ENCODE measurements at regions not wholly inside any gene's neighbourhood (a gene's known extent, or its start where the extent isn't known, plus 50 kb on each side); places are given as distances from the start of the nearest gene placed in this dataset.
"Not testable (repeated sequence)": the region's sequence is repeated elsewhere in the genome, so short reads cannot be mapped to it uniquely, and the experiment has no call there.

- ATAC-seq (no peak), DNase-seq (no peak)
- TF ChIP-seq CTCF (IDR thresholded peaks at IDR 0.05), result no peak
- Histone ChIP-seq H3K36me3 (no peaks in the 10 kb centered on the region), H3K4me1 (no peaks in the 10 kb centered on the region), H3K27ac (no peak overlapping the region), H3K9me3 (no peaks in the 10 kb centered on the region), H3K27me3 (ENCODE audit: low read depth) (no peaks in the 10 kb centered on the region), H3K4me3 (no peak overlapping the region)
- intact Hi-C loops (cut with DNase I), result no loop called here
Measured at GRCh38 chr7:73931502-73931901, 70.5 kb downstream of the TMEM270 start.

GRCh38 chr7:73932364-73932763 lies 71.4 kb downstream of the TMEM270 start:
- Histone ChIP-seq H3K27ac (no peak overlapping the region), H3K4me1 (no peaks in the 10 kb centered on the region), H3K4me3 (no peak overlapping the region), H3K9me3 (no peaks in the 10 kb centered on the region), H3K36me3 (no peaks in the 10 kb centered on the region), H3K27me3 (ENCODE audit: low read depth) (no peaks in the 10 kb centered on the region)
- intact Hi-C loops (cut with DNase I), result no loop called here
- DNase-seq (no peak), ATAC-seq (no peak)
- no peak for TF ChIP-seq CTCF (IDR thresholded peaks at IDR 0.05)

GRCh38 chr7:73933091-73933490 lies 72.1 kb downstream of the TMEM270 start:
- ATAC-seq (no peak), DNase-seq (no peak)
- no peaks in the 10 kb centered on the region for H3K4me1 ChIP-seq
- H3K4me3 ChIP-seq, result no peak overlapping the region
- intact Hi-C loops (cut with DNase I), result no loop called here
- no peak for TF ChIP-seq CTCF (IDR thresholded peaks at IDR 0.05)
- no peak overlapping the region for H3K27ac ChIP-seq
- no peaks in the 10 kb centered on the region for H3K27me3 ChIP-seq (ENCODE audit: low read depth)
- no peaks in the 10 kb centered on the region for H3K9me3 ChIP-seq
- no peaks in the 10 kb centered on the region for H3K36me3 ChIP-seq

DNA sequence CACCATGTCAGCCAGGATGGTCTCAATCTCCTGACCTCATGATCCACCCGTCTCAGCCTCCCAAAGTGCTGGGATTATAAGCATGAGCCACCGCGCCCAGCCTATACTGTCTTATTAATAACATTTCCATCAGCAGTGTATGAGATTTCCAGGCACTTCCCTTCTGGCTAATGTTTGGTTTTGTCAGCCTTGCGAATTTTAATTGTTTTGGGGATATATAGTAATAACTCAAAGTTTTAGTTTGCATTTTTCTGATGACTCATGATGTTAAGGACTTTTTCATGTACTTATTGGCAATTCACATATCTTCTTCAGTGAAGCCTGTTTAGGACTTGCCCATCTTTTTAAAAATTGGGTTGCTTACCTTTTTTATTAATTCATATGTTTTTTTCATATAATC lies 76.0 kb downstream of the TMEM270 start:
- intact Hi-C loops (cut with DNase I), result no loop called here
- H3K9me3 ChIP-seq, result peaks cover 10% of the 10 kb centered on the region
- no peak for ATAC-seq

DNA sequence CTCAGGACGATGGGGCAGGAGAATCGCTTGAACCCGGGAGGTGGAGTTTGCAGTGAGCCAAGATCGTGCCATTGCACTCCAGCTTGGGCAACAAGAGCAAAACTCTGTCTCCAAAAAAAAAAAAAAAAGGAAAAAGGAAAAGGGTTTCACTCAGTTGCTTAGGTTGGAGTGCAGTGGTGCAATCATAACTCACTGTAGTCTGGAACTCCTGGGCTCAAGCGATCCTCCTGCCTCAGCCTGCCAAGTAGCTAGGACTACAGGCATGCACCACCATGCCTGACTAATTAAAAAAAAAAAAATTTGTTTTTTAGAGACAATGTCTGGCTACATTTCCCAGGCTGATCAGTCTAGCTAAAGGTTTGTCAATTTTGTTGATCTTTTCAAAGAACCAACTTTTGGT lies 76.7 kb downstream of the TMEM270 start:
- H3K27ac ChIP-seq; H3K4me3 ChIP-seq; H3K36me3 ChIP-seq; H3K27me3 ChIP-seq (ENCODE audit: low read depth); H3K4me1 ChIP-seq; DNase-seq; ATAC-seq; intact Hi-C loops (cut with DNase I): not testable (repeated sequence)
- H3K9me3 ChIP-seq, result peaks cover 10% of the 10 kb centered on the region

More for the DNA sequence above, 76.0 kb downstream of the TMEM270 start:
- no peak overlapping the region for H3K4me3 ChIP-seq
- no peak for DNase-seq
- no peak for TF ChIP-seq CTCF (IDR thresholded peaks at IDR 0.05)
- H3K36me3 ChIP-seq, result no peaks in the 10 kb centered on the region
- H3K27ac ChIP-seq, result no peak overlapping the region
- no peaks in the 10 kb centered on the region for H3K27me3 ChIP-seq (ENCODE audit: low read depth)
- H3K4me1 ChIP-seq, result no peaks in the 10 kb centered on the region

GRCh38 chr7:73939528-73939927 lies 78.6 kb downstream of the TMEM270 start:
- Histone ChIP-seq H3K27ac (no peak overlapping the region), H3K4me3 (no peak overlapping the region), H3K27me3 (ENCODE audit: low read depth) (no peaks in the 10 kb centered on the region), H3K9me3 (peaks cover 10% of the 10 kb centered on the region), H3K4me1 (no peaks in the 10 kb centered on the region), H3K36me3 (no peaks in the 10 kb centered on the region)
- DNase-seq, result no peak
- ATAC-seq, result no peak
- TF ChIP-seq CTCF (IDR thresholded peaks at IDR 0.05), result no peak
- intact Hi-C loops (cut with DNase I), result no loop called here

Measured in lower lobe of right lung (tissue), 2 donors.